ENCODE measurements at regions not wholly inside any gene's neighbourhood (a gene's known extent, or its start where the extent isn't known, plus 50 kb on each side); places are given as distances from the start of the nearest gene placed in this dataset.

DNA sequence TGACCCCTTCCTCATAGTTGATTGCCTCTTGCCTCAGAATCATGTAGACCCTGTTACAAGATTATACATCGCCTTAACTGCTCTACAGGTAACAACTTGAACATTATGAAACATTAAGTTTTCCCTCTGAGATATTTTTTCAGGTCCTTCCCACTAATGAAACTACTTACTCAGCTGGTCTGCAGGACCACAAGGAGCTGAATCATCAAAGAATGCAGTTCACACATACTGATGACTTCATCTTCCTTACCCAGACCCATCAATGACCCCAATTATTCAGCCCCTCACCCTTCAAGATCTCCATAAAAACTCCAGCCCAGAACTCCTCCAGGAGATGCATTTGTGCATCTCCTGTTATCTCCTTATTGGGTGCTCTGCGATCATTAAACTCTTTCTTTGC, 720.9 kb downstream of the RAPGEF2 start:
- Histone ChIP-seq H3K27ac (ENCODE audit: low read length) (no peak overlapping the region), H3K9me2 (replicated peaks; ENCODE audit: insufficient read depth, low read length) (0 out of 2 replicates have a peak, but pooled peaks cover 5% of the 10 kb centered on the region), H3K4me1 (ENCODE audit: low read length) (no peaks in the 10 kb centered on the region), H3K79me2 (ENCODE audit: low read length) (no peaks in the 10 kb centered on the region), H3K36me3 (ENCODE audit: insufficient read depth, low read length) (no peaks in the 10 kb centered on the region), H2AFZ (ENCODE audit: low read length) (no peak overlapping the region), H3K4me3 (ENCODE audit: low read length) (no peak overlapping the region), H4K20me1 (ENCODE audit: insufficient read depth, low read depth, low read length) (no peaks in the 10 kb centered on the region), H3K27me3 (ENCODE audit: low read length) (no peaks in the 10 kb centered on the region), H3K4me2 (ENCODE audit: low read depth, low read length, poor library complexity, severe bottlenecking) (no peak overlapping the region), H3K9ac (ENCODE audit: low read length) (no peak overlapping the region), H3K9me3 (ENCODE audit: low read length) (peaks cover 50% of the 10 kb centered on the region)
- no peak for DNase-seq

DNA sequence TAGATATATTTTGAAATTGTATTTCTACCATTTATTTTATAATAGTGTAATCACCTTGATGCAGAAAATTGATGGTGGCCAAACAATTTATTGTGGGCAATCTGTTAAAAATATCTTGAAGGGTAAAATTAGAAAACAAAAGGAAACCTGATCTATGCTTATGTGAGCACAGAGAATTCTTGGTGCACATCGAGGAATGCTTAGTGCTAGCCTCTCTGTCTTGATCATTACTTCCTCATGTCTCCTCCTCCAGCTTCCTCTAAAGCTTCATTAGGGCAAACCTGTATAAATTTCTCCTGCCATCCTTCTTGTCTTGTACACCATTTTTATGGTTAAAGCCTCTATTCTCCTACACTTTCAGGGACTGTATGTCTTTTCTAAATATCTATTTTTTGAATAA, 725.8 kb downstream of the RAPGEF2 start:
- no peaks in the 10 kb centered on the region for H3K79me2 ChIP-seq (ENCODE audit: low read length)
- no peaks in the 10 kb centered on the region for H3K9me2 ChIP-seq (replicated peaks; ENCODE audit: insufficient read depth, low read length)
- H3K9ac ChIP-seq (ENCODE audit: low read length), result no peak overlapping the region
- no peak overlapping the region for H2AFZ ChIP-seq (ENCODE audit: low read length)
- H3K4me3 ChIP-seq (ENCODE audit: low read length), result no peak overlapping the region
- DNase-seq, result no peak
- no peaks in the 10 kb centered on the region for H3K4me1 ChIP-seq (ENCODE audit: low read length)
- H4K20me1 ChIP-seq (ENCODE audit: insufficient read depth, low read depth, low read length), result no peaks in the 10 kb centered on the region
- H3K27me3 ChIP-seq (ENCODE audit: low read length), result no peaks in the 10 kb centered on the region
- H3K4me2 ChIP-seq (ENCODE audit: low read depth, low read length, poor library complexity, severe bottlenecking), result no peak overlapping the region
- H3K27ac ChIP-seq (ENCODE audit: low read length), result no peak overlapping the region
- H3K36me3 ChIP-seq (ENCODE audit: insufficient read depth, low read length), result no peaks in the 10 kb centered on the region
- H3K9me3 ChIP-seq (ENCODE audit: low read length), result peaks cover 53% of the 10 kb centered on the region

- H3K9ac ChIP-seq (ENCODE audit: low read length), result no peak overlapping the region
- no peaks in the 10 kb centered on the region for H3K79me2 ChIP-seq (ENCODE audit: low read length)
- no peak overlapping the region for H3K27ac ChIP-seq (ENCODE audit: low read length)
- DNase-seq, result no peak
- H3K36me3 ChIP-seq (ENCODE audit: insufficient read depth, low read length), result no peaks in the 10 kb centered on the region
- H2AFZ ChIP-seq (ENCODE audit: low read length), result no peak overlapping the region
- no peaks in the 10 kb centered on the region for H3K9me2 ChIP-seq (replicated peaks; ENCODE audit: insufficient read depth, low read length)
- H3K9me3 ChIP-seq (ENCODE audit: low read length), result peaks cover 54% of the 10 kb centered on the region
- H3K4me2 ChIP-seq (ENCODE audit: low read depth, low read length, poor library complexity, severe bottlenecking), result no peak overlapping the region
- no peaks in the 10 kb centered on the region for H3K27me3 ChIP-seq (ENCODE audit: low read length)
- H3K4me1 ChIP-seq (ENCODE audit: low read length), result no peaks in the 10 kb centered on the region
- no peak overlapping the region for H3K4me3 ChIP-seq (ENCODE audit: low read length)
- H4K20me1 ChIP-seq (ENCODE audit: insufficient read depth, low read depth, low read length), result no peaks in the 10 kb centered on the region
Observed at GRCh38 chr4:159829184-159829583, 726.3 kb downstream of the RAPGEF2 start.

DNA sequence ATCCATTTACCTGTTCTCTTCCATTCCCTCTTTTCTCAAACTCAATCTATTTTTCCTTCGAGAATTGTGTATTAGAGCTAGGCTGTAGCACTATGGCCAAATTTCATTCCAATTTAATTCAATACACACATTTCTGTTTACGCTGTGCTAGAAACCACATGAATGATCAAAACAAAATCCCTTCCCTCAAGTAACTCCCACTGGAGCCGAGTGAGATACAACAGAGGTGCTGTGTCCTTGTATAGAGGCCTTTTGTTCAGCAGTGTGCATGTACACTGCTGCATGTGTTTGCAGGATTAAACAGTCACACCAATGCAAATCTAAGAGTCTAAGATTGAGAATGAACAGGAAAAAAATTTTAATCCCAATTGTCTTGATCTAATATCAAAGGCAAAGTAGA, 734.2 kb downstream of the RAPGEF2 start:
- H3K4me1 ChIP-seq (ENCODE audit: low read length), result no peaks in the 10 kb centered on the region

GRCh38 chr4:159855731-159856130, 752.9 kb downstream of the RAPGEF2 start:
- Histone ChIP-seq H3K27ac (ENCODE audit: low read length) (no peak overlapping the region), H4K20me1 (ENCODE audit: insufficient read depth, low read depth, low read length) (no peaks in the 10 kb centered on the region)
- DNase-seq, result no peak

More for the DNA sequence above, 734.2 kb downstream of the RAPGEF2 start:
- Histone ChIP-seq H3K9ac (ENCODE audit: low read length) (no peak overlapping the region), H3K9me3 (ENCODE audit: low read length) (peaks cover 33% of the 10 kb centered on the region), H4K20me1 (ENCODE audit: insufficient read depth, low read depth, low read length) (no peaks in the 10 kb centered on the region), H3K9me2 (replicated peaks; ENCODE audit: insufficient read depth, low read length) (no peaks in the 10 kb centered on the region; the same call in 1 of the 2 replicates), H3K36me3 (ENCODE audit: insufficient read depth, low read length) (no peaks in the 10 kb centered on the region), H3K79me2 (ENCODE audit: low read length) (no peaks in the 10 kb centered on the region), H3K27me3 (ENCODE audit: low read length) (no peaks in the 10 kb centered on the region), H3K27ac (ENCODE audit: low read length) (no peak overlapping the region), H3K4me3 (ENCODE audit: low read length) (no peak overlapping the region), H3K4me2 (ENCODE audit: low read depth, low read length, poor library complexity, severe bottlenecking) (no peak overlapping the region), H2AFZ (ENCODE audit: low read length) (no peak overlapping the region)
- DNase-seq, result no peak

DNA sequence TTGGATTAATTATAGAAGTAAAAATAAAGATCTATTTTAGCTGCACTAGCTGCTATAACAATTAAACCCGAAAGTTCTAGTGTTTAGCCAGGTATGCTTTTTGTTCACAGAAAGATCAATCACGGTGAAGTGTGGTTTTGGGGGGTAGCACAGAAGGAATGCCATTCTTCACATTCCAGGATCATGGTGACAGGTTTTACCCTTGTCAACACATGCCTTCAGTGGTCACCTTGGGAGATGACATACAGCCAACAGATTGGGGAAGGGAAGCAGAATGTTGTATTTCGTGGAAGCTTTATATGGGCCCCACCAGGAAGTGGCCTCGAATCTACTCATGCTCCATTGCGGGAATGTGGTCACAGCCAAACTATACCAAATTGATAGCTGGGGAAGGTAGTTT, 753.6 kb downstream of the RAPGEF2 start:
- H3K4me2 ChIP-seq (ENCODE audit: low read depth, low read length, poor library complexity, severe bottlenecking), result no peak overlapping the region
- H3K27ac ChIP-seq (ENCODE audit: low read length), result no peak overlapping the region
- no peaks in the 10 kb centered on the region for H3K27me3 ChIP-seq (ENCODE audit: low read length)
- H3K9ac ChIP-seq (ENCODE audit: low read length), result no peak overlapping the region
- no peaks in the 10 kb centered on the region for H3K4me1 ChIP-seq (ENCODE audit: low read length)
- no peak overlapping the region for H2AFZ ChIP-seq (ENCODE audit: low read length)
- H4K20me1 ChIP-seq (ENCODE audit: insufficient read depth, low read depth, low read length), result no peaks in the 10 kb centered on the region
- no peak for DNase-seq
- H3K36me3 ChIP-seq (ENCODE audit: insufficient read depth, low read length), result no peaks in the 10 kb centered on the region
- H3K79me2 ChIP-seq (ENCODE audit: low read length), result no peaks in the 10 kb centered on the region
- H3K9me2 ChIP-seq (replicated peaks; ENCODE audit: insufficient read depth, low read length), result no peaks in the 10 kb centered on the region
- no peaks in the 10 kb centered on the region; the same call in none of the 2 replicates for H3K9me3 ChIP-seq (ENCODE audit: low read length)
- H3K4me3 ChIP-seq (ENCODE audit: low read length), result no peak overlapping the region

More at GRCh38 chr4:159855731-159856130, 752.9 kb downstream of the RAPGEF2 start:
- no peak overlapping the region for H3K4me2 ChIP-seq (ENCODE audit: low read depth, low read length, poor library complexity, severe bottlenecking)
- no peak overlapping the region for H2AFZ ChIP-seq (ENCODE audit: low read length)
- no peaks in the 10 kb centered on the region for H3K79me2 ChIP-seq (ENCODE audit: low read length)
- H3K9me2 ChIP-seq (replicated peaks; ENCODE audit: insufficient read depth, low read length), result no peaks in the 10 kb centered on the region
- H3K27me3 ChIP-seq (ENCODE audit: low read length), result no peaks in the 10 kb centered on the region
- H3K9me3 ChIP-seq (ENCODE audit: low read length), result peaks cover 1% of the 10 kb centered on the region
- H3K4me1 ChIP-seq (ENCODE audit: low read length), result no peaks in the 10 kb centered on the region
- no peak overlapping the region for H3K9ac ChIP-seq (ENCODE audit: low read length)
- H3K36me3 ChIP-seq (ENCODE audit: insufficient read depth, low read length), result no peaks in the 10 kb centered on the region
- H3K4me3 ChIP-seq (ENCODE audit: low read length), result no peak overlapping the region

GRCh38 chr4:159859656-159860148, 756.8 kb downstream of the RAPGEF2 start:
- DNase-seq, result no peak
- no peaks in the 10 kb centered on the region for H3K4me1 ChIP-seq (ENCODE audit: low read length)
- H3K27me3 ChIP-seq (ENCODE audit: low read length), result no peaks in the 10 kb centered on the region

DNA sequence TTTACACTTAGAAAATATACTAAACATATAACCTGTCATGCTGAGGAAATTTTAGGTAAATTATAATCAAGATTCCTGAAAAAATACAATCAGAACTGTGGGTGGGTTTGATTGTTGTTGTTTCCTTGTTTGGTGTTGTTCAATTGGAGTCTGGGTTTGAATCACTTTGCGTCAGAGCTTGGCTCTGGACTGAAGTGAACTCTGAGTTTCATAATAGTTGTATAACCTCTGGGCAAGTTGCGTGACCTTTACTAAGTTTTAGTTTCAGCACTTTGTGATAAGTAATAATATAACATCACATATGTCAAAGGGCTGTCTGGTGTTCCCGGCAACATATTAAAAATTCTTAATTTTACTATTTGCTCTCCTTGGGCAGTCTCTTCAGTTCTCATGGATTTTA, 758.1 kb downstream of the RAPGEF2 start:
- no peaks in the 10 kb centered on the region for H3K4me1 ChIP-seq (ENCODE audit: low read length)
- H3K4me3 ChIP-seq (ENCODE audit: low read length), result no peak overlapping the region
- H4K20me1 ChIP-seq (ENCODE audit: insufficient read depth, low read depth, low read length), result no peaks in the 10 kb centered on the region
- H3K36me3 ChIP-seq (ENCODE audit: insufficient read depth, low read length), result no peaks in the 10 kb centered on the region
- no peaks in the 10 kb centered on the region for H3K27me3 ChIP-seq (ENCODE audit: low read length)
- H3K9me3 ChIP-seq (ENCODE audit: low read length), result no peaks in the 10 kb centered on the region; the same call in 1 of the 2 replicates
- H3K27ac ChIP-seq (ENCODE audit: low read length), result no peak overlapping the region
- no peak overlapping the region for H3K9ac ChIP-seq (ENCODE audit: low read length)
- DNase-seq, result no peak
- H3K4me2 ChIP-seq (ENCODE audit: low read depth, low read length, poor library complexity, severe bottlenecking), result no peak overlapping the region
- H3K9me2 ChIP-seq (replicated peaks; ENCODE audit: insufficient read depth, low read length), result no peaks in the 10 kb centered on the region
- H3K79me2 ChIP-seq (ENCODE audit: low read length), result no peaks in the 10 kb centered on the region
- H2AFZ ChIP-seq (ENCODE audit: low read length), result no peak overlapping the region

More at GRCh38 chr4:159859656-159860148, 756.8 kb downstream of the RAPGEF2 start:
- Histone ChIP-seq H3K9ac (ENCODE audit: low read length) (no peak overlapping the region), H3K79me2 (ENCODE audit: low read length) (no peaks in the 10 kb centered on the region), H3K9me3 (ENCODE audit: low read length) (no peaks in the 10 kb centered on the region; the same call in none of the 2 replicates), H2AFZ (ENCODE audit: low read length) (no peak overlapping the region), H3K36me3 (ENCODE audit: insufficient read depth, low read length) (no peaks in the 10 kb centered on the region), H3K27ac (ENCODE audit: low read length) (no peak overlapping the region), H3K4me2 (ENCODE audit: low read depth, low read length, poor library complexity, severe bottlenecking) (no peak overlapping the region), H4K20me1 (ENCODE audit: insufficient read depth, low read depth, low read length) (no peaks in the 10 kb centered on the region), H3K4me3 (ENCODE audit: low read length) (no peak overlapping the region), H3K9me2 (replicated peaks; ENCODE audit: insufficient read depth, low read length) (no peaks in the 10 kb centered on the region)

All from Karpas-422 (cell line).